HG03460 (cell line): ENCODE measurements at regions not wholly inside any gene's neighbourhood (a gene's known extent, or its start where the extent isn't known, plus 50 kb on each side); places are given as distances from the start of the nearest gene placed in this dataset.
A peak's percentile ranks its signal among the peaks of the same experiment; 100 is the strongest.
"Not testable (repeated sequence)": the region's sequence is repeated elsewhere in the genome, so short reads cannot be mapped to it uniquely, and the experiment has no call there.

Experiments
- ATAC-seq: cut with Tn5 transposase; IDR thresholded peaks from one replicate; pipeline ENCODE4 v1.9.1; 2021; ENCODE audit not compliant: unreplicated experiment

DNA sequence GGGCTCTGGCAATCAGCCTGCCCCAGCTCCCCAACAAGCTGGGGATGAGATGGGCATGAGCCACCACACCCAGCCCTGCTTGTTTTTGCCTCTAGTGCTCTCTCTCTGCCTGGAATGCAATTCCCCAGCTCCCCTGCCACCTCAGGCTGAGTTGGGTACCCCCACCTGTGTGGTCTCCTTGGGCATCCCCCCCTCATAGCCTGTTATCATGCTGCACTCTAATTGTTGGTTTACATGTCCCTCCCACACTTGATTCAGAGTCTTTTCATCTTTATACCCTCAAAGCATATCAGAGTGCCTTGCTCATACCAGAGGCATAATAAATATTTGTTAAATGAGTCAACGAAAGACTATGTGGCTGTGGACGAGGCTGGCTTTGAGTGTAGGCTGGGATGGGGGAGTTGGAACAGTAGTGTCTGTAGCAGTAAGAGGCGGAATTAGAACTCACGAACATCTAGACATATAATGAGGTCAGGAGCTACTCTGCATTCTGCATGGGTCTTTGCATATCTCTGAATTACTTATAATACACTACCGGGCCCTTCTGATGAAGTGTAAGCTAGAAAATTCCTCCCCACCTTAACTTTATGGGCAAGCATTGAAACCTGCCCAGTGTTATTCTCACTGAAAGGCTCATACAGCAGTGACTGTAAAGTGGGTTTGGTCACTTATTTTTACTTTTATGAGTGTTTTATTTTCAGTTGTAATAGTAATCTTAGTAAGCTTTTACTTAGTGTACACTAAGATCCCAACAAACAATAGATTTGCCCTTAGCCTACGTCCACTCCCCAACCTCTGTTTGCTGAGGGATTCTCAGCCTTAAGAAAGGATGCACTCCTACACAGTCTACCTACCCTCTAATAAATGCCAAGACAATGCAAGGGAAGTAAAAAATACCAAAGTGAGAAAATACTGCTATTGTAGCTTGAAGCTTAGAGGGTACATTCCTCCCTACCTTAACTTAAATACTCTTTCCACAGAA, 58.7 kb downstream of the EDN1 start:
- ATAC-seq, result no peak

DNA sequence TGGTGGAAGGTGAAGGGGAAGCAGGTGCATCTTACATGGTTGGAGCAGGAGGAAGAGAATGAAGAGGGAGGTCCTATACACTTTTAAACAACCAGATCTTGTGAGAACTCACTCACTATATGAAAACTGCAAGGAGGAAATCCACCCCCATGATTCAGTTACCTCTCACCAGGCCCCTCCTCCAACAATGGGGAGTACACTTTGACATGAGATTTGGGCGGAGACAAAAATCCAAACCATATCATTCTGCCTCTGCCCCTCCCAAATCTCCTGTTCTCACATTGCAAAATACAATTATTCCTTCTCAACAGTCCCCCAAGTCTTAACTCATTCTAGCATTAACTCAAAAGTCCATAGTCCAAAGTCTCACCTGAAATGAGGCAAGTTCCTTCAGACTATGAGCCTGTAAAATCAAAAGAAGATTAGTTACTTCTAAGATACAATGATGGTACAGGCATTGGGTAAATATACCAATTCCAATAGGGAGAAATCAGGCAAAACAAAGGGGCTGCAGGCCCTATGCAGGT, 60.5 kb downstream of the EDN1 start:
- no peak for ATAC-seq

- ATAC-seq, result no peak
Measured at GRCh38 chr6:12351672-12352071, 61.5 kb downstream of the EDN1 start.

DNA sequence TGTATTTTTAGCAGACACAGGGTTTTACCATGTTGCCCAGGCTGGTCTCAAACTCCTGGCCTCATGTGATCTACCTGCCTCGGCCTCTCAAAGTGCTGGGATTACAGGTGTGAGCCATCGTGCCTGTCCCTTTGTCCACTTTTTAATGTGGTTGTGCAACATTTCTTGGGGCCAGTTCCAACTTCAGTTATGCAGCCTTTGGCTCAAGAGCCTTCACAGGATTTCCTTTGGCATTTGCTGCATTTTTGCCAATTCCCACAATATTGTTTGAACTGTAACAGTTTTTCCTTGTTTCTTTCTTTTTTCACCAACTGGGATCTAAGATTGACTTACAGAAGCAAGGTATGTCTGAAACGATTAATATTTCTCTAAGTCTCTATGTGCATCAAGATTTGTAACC, 63.6 kb downstream of the EDN1 start:
- no peak for ATAC-seq

DNA sequence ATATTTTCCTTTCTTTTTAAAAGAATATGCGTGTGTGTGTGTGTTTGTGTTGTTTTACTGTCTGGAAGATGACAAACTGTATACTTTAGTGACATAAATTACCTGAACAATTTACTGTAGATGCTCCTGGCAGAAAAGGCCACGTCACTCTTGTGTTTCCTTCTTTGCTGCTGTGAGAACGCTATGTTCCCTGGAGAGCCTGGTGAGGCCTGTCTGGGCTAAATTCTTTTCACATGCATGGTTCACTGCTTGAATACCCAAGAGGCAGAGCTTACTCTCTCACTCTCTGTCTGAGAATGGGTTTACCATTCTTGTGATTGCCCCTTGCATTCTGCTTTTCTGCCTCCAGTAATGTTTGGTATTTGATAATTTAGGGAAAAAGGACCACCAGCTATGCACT, 64.3 kb downstream of the EDN1 start:
- peak; percentile 49 for ATAC-seq

- no peak for ATAC-seq
Measured at GRCh38 chr6:12355354-12355753, 65.2 kb downstream of the EDN1 start.

GRCh38 chr6:12356431-12356830, 66.3 kb downstream of the EDN1 start:
- ATAC-seq, result no peak

DNA sequence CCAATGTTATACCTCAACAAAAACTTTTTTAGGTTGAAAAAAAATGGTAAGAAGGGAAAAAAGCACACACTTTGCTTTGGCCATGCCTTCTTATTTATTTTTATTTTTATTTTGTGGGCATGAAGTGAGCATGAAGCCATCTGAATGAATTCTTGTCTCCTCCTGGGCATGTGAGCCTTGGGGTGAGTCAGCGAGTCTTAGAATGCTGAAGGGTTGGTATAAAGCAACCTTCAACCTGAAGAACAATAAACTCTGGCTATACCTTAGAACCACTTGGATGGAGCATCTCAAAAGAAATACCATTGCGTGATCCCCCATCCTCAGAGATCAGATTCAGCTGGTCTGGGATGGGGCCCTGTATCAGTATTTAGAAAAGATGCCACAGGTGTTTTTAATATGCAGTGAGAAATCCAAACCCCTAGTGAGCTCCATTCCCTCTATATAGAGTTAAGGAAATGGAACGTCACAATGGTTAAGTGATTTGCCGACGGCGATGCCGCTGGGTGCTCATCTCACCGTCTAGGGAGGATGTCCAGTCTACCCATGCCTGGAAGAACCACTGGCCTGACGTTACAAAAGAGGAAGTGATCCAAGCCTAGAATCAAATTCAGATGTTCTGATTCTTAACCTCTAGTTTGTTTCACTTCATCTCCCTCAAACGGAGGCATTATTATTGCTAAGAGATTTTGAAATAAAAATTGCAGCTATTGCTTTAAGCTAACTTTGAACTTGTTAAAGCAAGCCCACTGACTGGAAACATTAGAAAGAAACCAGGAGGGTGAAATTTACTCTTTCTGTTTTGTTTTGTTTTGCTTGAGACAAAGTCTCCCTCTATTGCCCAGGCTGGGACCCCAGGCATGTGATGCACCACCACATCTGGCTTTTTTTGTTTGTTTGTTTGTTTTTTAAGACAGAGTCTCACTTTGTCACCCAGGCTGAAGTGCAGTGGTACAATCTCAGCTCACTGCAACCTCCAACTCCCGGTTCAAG, 67.1 kb downstream of the EDN1 start:
- peak; percentile 73 for ATAC-seq

GRCh38 chr6:12359036-12359435, 68.9 kb downstream of the EDN1 start:
- no peak for ATAC-seq

GRCh38 chr6:12361042-12361765, 71.0 kb downstream of the EDN1 start:
- ATAC-seq, result no peak

DNA sequence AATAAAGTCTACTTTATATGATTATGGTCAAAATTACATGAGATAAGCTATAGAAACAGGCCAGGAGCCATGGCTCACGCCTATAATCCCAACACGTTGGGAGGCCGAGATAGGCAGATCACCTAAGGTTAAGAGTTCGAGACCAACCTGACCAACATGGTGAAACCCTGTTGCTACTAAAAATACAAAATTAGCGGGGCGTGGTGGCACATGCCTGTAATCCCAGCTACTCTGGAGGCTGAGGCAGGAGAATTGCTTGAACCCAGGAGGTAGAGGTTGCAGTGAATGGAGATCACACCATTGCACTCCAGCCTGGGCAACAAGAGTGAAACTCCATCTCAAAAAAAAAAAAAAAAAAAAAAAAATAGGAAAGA, 73.1 kb downstream of the EDN1 start:
- ATAC-seq, result not testable (repeated sequence)

- ATAC-seq, result peak; percentile 86
Measured at GRCh38 chr6:12363651-12364381, 73.7 kb downstream of the EDN1 start.

GRCh38 chr6:12364621-12365020, 74.5 kb downstream of the EDN1 start:
- no peak for ATAC-seq

GRCh38 chr6:12366731-12367130, 76.6 kb downstream of the EDN1 start:
- ATAC-seq, result no peak

DNA sequence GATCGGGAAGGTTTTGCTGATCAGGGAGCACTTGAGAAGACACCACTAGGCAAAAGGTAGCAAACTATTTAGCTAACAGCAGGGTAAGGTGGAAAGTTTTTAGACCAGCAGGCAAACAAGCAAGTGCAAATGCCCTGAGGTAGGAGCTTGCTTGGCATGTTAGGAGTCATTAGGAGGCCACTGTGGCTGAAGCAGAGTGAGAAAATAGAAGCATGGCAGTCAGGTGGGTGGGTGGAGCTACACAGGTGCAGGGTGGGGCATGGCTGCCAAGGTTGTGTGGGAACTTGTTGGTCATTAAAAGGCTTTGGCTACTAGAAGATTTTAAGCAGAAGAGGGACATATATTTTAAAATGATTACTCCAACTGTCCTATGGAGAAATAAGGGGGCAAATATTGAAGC, 77.3 kb downstream of the EDN1 start:
- ATAC-seq, result no peak

GRCh38 chr6:12369355-12369754, 79.2 kb downstream of the EDN1 start:
- ATAC-seq, result no peak

DNA sequence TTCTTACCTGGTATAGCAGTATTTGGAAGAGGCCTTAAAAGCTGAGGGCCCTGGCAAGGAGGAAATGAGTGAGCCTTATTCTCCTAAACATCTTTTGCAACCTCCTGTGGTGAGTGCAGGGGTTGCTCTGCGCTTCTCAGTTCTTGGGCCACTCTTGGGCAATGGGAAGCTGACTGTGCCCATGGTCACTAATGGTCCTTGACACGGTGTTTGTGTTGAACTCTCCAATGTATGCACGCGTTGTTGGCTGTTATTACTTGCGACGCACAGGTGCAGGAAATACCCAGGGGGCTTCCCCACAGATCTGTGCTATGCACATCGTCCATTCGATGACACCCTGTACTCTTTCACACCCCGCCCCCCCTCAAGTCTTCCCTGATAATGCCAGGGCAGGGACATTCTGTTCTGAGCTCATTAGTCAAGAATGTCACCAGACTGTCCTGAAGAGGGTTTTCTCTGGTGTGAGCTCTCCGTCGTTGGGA, 79.7 kb downstream of the EDN1 start:
- ATAC-seq, result peak; percentile 55

DNA sequence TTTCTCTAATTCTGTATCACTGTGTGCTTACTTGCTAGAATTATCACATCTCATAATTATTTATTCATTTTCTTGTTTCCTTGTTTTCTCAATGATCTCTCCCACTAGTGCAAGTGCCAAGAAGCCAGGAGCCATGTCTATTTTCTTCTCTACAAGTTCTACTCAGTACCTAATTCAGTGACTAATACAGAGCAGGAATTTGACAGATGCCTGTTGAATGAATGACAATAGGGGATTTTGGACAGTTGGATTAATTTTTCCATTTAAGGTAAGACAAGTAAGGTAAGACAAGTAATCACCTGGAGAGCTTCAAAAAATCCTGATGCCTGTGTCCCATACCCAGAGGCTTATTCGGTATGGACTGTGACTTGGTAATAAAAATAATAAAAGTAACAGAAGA, 81.0 kb downstream of the EDN1 start:
- no peak for ATAC-seq

DNA sequence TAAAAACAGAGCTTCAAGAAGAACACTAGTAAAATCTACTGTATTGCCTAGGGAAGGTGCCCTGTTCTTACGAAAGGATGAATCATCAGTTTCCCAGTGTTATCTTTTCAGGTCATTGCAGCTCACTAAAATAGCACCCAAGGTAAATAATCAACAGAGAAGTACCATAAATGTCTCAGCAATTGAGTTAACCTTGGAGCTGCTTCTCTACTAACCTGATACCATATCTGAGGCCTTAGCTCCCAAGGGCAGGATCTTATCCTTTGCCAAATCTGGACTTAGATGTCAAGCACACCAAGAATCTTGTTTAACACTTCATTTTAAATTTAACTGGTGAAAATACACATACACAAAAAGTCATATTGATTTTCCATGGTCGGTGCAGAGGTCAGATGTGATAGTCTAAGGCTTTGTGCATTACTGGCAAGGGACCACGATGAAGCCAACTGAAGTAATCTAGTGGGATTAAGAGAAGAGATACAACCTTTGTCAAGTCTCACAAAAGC, 81.5 kb downstream of the EDN1 start:
- ATAC-seq, result peak; percentile 65

GRCh38 chr6:12379181-12379580, 89.0 kb downstream of the EDN1 start:
- no peak for ATAC-seq
